ENCODE measurements at regions not wholly inside any gene's neighbourhood (a gene's known extent, or its start where the extent isn't known, plus 50 kb on each side); places are given as distances from the start of the nearest gene placed in this dataset.

DNA sequence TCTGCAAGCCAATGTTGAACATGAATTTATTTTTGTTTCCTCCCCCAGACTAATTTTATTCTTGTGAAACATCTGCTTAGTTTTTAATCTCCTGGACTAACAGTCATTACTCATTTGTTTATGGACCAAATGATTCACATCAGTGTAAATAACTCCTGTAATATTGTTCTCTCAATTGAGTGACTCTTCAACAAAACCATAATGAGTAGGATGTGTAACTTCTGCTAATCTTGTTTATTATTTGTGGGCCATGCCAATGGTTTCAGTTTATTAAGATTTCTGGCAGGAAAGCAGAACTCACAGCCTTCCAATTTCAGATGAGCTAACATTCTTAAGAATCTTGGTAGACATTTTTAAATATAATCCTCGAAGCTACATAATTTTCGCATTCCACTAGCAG is 1216.3 kb upstream of the GOT2 start:
- TF ChIP-seq, protein P1, sequence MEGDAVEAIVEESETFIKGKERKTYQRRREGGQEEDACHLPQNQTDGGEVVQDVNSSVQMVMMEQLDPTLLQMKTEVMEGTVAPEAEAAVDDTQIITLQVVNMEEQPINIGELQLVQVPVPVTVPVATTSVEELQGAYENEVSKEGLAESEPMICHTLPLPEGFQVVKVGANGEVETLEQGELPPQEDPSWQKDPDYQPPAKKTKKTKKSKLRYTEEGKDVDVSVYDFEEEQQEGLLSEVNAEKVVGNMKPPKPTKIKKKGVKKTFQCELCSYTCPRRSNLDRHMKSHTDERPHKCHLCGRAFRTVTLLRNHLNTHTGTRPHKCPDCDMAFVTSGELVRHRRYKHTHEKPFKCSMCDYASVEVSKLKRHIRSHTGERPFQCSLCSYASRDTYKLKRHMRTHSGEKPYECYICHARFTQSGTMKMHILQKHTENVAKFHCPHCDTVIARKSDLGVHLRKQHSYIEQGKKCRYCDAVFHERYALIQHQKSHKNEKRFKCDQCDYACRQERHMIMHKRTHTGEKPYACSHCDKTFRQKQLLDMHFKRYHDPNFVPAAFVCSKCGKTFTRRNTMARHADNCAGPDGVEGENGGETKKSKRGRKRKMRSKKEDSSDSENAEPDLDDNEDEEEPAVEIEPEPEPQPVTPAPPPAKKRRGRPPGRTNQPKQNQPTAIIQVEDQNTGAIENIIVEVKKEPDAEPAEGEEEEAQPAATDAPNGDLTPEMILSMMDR (IDR thresholded peaks at IDR 0.05), result no peak
- TF ChIP-seq MYC (IDR thresholded peaks at IDR 0.05; ENCODE audit: borderline replicate concordance, low read length) (no peak), POLR2A (IDR thresholded peaks at IDR 0.05; ENCODE audit: low read length) (no peak), EP300 (IDR thresholded peaks at IDR 0.05) (no peak), RAD21 (conservative IDR thresholded peaks at IDR 0.05 in 1 of 2, IDR thresholded peaks at IDR 0.05 in 1 of 2) (no peak), MAFK (IDR thresholded peaks at IDR 0.05; ENCODE audit: partially characterized antibody) (no peak), PHF8 (IDR thresholded peaks at IDR 0.05; ENCODE audit: borderline replicate concordance, low read depth) (no peak), ELK1 (IDR thresholded peaks at IDR 0.05; ENCODE audit: low read depth, low read length) (no peak)
- TF ChIP-seq, protein P2, sequence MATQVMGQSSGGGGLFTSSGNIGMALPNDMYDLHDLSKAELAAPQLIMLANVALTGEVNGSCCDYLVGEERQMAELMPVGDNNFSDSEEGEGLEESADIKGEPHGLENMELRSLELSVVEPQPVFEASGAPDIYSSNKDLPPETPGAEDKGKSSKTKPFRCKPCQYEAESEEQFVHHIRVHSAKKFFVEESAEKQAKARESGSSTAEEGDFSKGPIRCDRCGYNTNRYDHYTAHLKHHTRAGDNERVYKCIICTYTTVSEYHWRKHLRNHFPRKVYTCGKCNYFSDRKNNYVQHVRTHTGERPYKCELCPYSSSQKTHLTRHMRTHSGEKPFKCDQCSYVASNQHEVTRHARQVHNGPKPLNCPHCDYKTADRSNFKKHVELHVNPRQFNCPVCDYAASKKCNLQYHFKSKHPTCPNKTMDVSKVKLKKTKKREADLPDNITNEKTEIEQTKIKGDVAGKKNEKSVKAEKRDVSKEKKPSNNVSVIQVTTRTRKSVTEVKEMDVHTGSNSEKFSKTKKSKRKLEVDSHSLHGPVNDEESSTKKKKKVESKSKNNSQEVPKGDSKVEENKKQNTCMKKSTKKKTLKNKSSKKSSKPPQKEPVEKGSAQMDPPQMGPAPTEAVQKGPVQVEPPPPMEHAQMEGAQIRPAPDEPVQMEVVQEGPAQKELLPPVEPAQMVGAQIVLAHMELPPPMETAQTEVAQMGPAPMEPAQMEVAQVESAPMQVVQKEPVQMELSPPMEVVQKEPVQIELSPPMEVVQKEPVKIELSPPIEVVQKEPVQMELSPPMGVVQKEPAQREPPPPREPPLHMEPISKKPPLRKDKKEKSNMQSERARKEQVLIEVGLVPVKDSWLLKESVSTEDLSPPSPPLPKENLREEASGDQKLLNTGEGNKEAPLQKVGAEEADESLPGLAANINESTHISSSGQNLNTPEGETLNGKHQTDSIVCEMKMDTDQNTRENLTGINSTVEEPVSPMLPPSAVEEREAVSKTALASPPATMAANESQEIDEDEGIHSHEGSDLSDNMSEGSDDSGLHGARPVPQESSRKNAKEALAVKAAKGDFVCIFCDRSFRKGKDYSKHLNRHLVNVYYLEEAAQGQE (IDR thresholded peaks at IDR 0.05), result no peak
